IMR-90 (cell line): ENCODE measurements at regions not wholly inside any gene's neighbourhood (a gene's known extent, or its start where the extent isn't known, plus 50 kb on each side); places are given as distances from the start of the nearest gene placed in this dataset.

Experiments
- ATAC-seq: fragments of 200-7000 bp; cut with Tn5 transposase; 2 replicates; pipeline ENCODE4 v1.9.1; 2020; ENCODE audit warnings: low read depth, mild to moderate bottlenecking, moderate library complexity
- BruUV-seq: library from RNA; stranded (reverse); fragments of 400-500 nt; replicated peaks from 2 replicates; lab custom pipeline; 2021; lab: Mats Ljungman, UMichigan
- CTCF ChIA-PET: fragments of 300-600 bp; formaldehyde crosslinking; extraction: SDS; loops from one replicate; lab custom pipeline; 2021; ENCODE audit warnings: antibody characterized with exemption; lab: Yijun Ruan, JAX
- POLR2A ChIA-PET: fragments of 300-600 bp; sonication (Branson Sonifier 250); formaldehyde crosslinking; loops from one replicate; lab custom pipeline; 2022; ENCODE audit warnings: antibody characterized with exemption; ENCODE audit not compliant: unreplicated experiment; lab: Charles Lee
- DNase-seq: peaks from one replicate; pipeline ENCODE4 v3.0.0; 2013
- H2AFZ ChIP-seq: replicated peaks from 2 replicates; pipeline ENCODE3; 2013; ENCODE audit warnings: low read length, mild to moderate bottlenecking; ENCODE audit not compliant: poor library complexity
- H2AK5ac ChIP-seq: 2 replicates; pipeline ENCODE4 v1.6.1; 2013; ENCODE audit warnings: low read depth, low read length, inconsistent platforms
- H2AK9ac ChIP-seq: replicated peaks from 2 replicates; pipeline ENCODE3; 2013; ENCODE audit warnings: mild to moderate bottlenecking, low read depth, low read length, moderate library complexity; ENCODE audit not compliant: poor library complexity
- H2BK120ac ChIP-seq: 2 replicates; pipeline ENCODE4 v1.6.1; 2013; ENCODE audit warnings: low read depth, low read length, inconsistent platforms
- H2BK15ac ChIP-seq: 3 replicates; pipeline ENCODE4 v1.6.1; 2013; ENCODE audit warnings: low read depth, low read length, inconsistent platforms
- H2BK20ac ChIP-seq: 2 replicates; pipeline ENCODE4 v1.6.1; 2013; ENCODE audit warnings: low read depth, mild to moderate bottlenecking, inconsistent platforms, low read length, moderate library complexity
- H2BK5ac ChIP-seq: 2 replicates; pipeline ENCODE4 v1.6.1; 2013; ENCODE audit warnings: mild to moderate bottlenecking, low read depth, low read length, inconsistent platforms; ENCODE audit not compliant: poor library complexity, severe bottlenecking
- H3K14ac ChIP-seq: replicated peaks from 2 replicates; pipeline ENCODE4 v1.6.1; 2013; ENCODE audit warnings: low read depth, low read length, inconsistent platforms
- H3K18ac ChIP-seq: 2 replicates; pipeline ENCODE4 v1.6.1; 2013; ENCODE audit warnings: low read depth, low read length, control low read depth
- H3K23ac ChIP-seq: 2 replicates; pipeline ENCODE4 v1.6.1; 2013; ENCODE audit warnings: low read depth, low read length, inconsistent platforms
- H3K27ac ChIP-seq: 2 replicates; pipeline ENCODE4 v1.5.1; 2013; ENCODE audit warnings: mild to moderate bottlenecking, control low read depth, low read length; ENCODE audit not compliant: insufficient read depth
- H3K27me3 ChIP-seq: 2 replicates; pipeline ENCODE4 v1.6.1; 2013; ENCODE audit warnings: low read length; ENCODE audit not compliant: control insufficient read depth, insufficient read depth
- H3K36me3 ChIP-seq: 2 replicates; pipeline ENCODE4 v1.6.1; 2013; ENCODE audit warnings: low read length, mixed read lengths; ENCODE audit not compliant: control insufficient read depth, insufficient read depth
- H3K4ac ChIP-seq: 2 replicates; pipeline ENCODE4 v1.6.1; 2013; ENCODE audit warnings: low read depth, low read length, inconsistent platforms
- H3K4me1 ChIP-seq: 2 replicates; pipeline ENCODE4 v1.6.1; 2013; ENCODE audit warnings: low read length, mixed read lengths; ENCODE audit not compliant: control insufficient read depth, insufficient read depth
- H3K4me2 ChIP-seq: 2 replicates; pipeline ENCODE4 v1.6.1; 2013; ENCODE audit warnings: low read depth, mild to moderate bottlenecking, control low read depth, low read length, moderate library complexity
- H3K4me3 ChIP-seq: 2 replicates; pipeline ENCODE4 v1.5.1; 2013; ENCODE audit warnings: low read depth, mild to moderate bottlenecking, control low read depth, low read length, moderate library complexity; ENCODE audit not compliant: insufficient read depth
- H3K56ac ChIP-seq: 2 replicates; pipeline ENCODE4 v1.6.1; 2013; ENCODE audit warnings: low read length, inconsistent platforms; ENCODE audit not compliant: insufficient read depth; ENCODE audit errors: extremely low read depth
- H3K79me1 ChIP-seq, 2 experiments: 2 replicates each; pipeline ENCODE4 v1.6.1; 2013; ENCODE audit warnings: low read length in 2 of 2, inconsistent platforms in 1 of 2, low read depth in 1 of 2
- H3K9ac ChIP-seq: 2 replicates; pipeline ENCODE4 v1.6.1; 2013; ENCODE audit warnings: low read depth, low read length, control low read depth
- H3K9me1 ChIP-seq: 2 replicates; pipeline ENCODE4 v1.6.1; 2013; ENCODE audit warnings: low read length, inconsistent platforms; ENCODE audit not compliant: insufficient read depth
- H3K9me3 ChIP-seq: 2 replicates; pipeline ENCODE4 v1.6.1; 2013; ENCODE audit warnings: low read length; ENCODE audit not compliant: control insufficient read depth, insufficient read depth
- H4K20me1 ChIP-seq: 2 replicates; pipeline ENCODE4 v1.6.1; 2013; ENCODE audit warnings: low read length, inconsistent platforms; ENCODE audit not compliant: insufficient read depth
- H4K5ac ChIP-seq: 2 replicates; pipeline ENCODE4 v1.6.1; 2013; ENCODE audit warnings: mild to moderate bottlenecking, low read depth, low read length, control low read depth
- H4K8ac ChIP-seq, 2 experiments: 2 replicates each; pipeline ENCODE4 v1.6.1; 2013; ENCODE audit warnings: low read depth in 2 of 2, low read length in 2 of 2, control low read depth in 1 of 2, inconsistent platforms in 1 of 2
- H4K91ac ChIP-seq: 2 replicates; pipeline ENCODE4 v1.6.1; 2013; ENCODE audit warnings: low read depth, low read length, inconsistent platforms; ENCODE audit not compliant: insufficient read depth
- BHLHE40 ChIP-seq: fragments of 150-350 bp; IDR thresholded peaks from 2 replicates; pipeline ENCODE4 v1.6.1; 2016; ENCODE audit warnings: mild to moderate bottlenecking, low read depth, low read length
- CEBPB ChIP-seq: IDR thresholded peaks from 2 replicates; pipeline ENCODE4 v1.6.1; 2012; ENCODE audit warnings: low read depth, low read length, improper control_type of control experiment
- CHD1 ChIP-seq: IDR thresholded peaks from 2 replicates; pipeline ENCODE4 v1.6.1; 2012; ENCODE audit warnings: low read depth, low read length, improper control_type of control experiment
- FOS ChIP-seq: fragments of 150-350 bp; IDR thresholded peaks from 2 replicates; pipeline ENCODE4 v1.6.1; 2016; ENCODE audit warnings: low read depth, low read length
- MAFK ChIP-seq: IDR thresholded peaks from 2 replicates; pipeline ENCODE4 v1.6.1; 2012; ENCODE audit warnings: low read depth, low read length, improper control_type of control experiment
- MAZ ChIP-seq: IDR thresholded peaks from 2 replicates; pipeline ENCODE4 v1.6.1; 2012; ENCODE audit warnings: low read depth, mild to moderate bottlenecking, low read length, improper control_type of control experiment, moderate library complexity, borderline replicate concordance
- MXI1 ChIP-seq: IDR thresholded peaks from 2 replicates; pipeline ENCODE4 v1.6.1; 2012; ENCODE audit warnings: low read depth, mild to moderate bottlenecking, low read length, moderate library complexity, borderline replicate concordance
- POLR2A ChIP-seq: IDR thresholded peaks from 2 replicates; pipeline ENCODE4 v1.6.1; 2012; ENCODE audit warnings: mild to moderate bottlenecking, low read depth, low read length
- RCOR1 ChIP-seq: IDR thresholded peaks from 2 replicates; pipeline ENCODE4 v1.6.1; 2012; ENCODE audit warnings: mild to moderate bottlenecking, low read length, improper control_type of control experiment; ENCODE audit not compliant: insufficient replicate concordance
- RFX5 ChIP-seq: IDR thresholded peaks from 2 replicates; pipeline ENCODE4 v1.8.0; 2012; ENCODE audit warnings: low read depth, mild to moderate bottlenecking, low read length, moderate library complexity
- WGBS, 2 experiments: methylation state at CpG; one replicate each; pipeline versions ENCODE4 v1.1.5 to v1.1.7; 2013; ENCODE audit warnings: missing lambda C conversion rate in 2 of 2; ENCODE audit not compliant: insufficient read length in 1 of 2; ENCODE audit errors: extremely low coverage in 2 of 2; 5-methylcytosine and 5-hydroxymethylcytosine counted together
- dilution Hi-C: fragments of 300-500 bp; cut with HindIII; formaldehyde crosslinking; loops from one replicate; pipeline ENCODE4 v1.14.3; 2018; ENCODE audit warnings: low sequenced_read_pairs; ENCODE audit not compliant: unreplicated experiment
- in situ Hi-C: fragments of 300-500 bp; cut with MboI; formaldehyde crosslinking; loops from 3 replicates; pipeline ENCODE4 v1.14.3; 2019; ENCODE audit warnings: low sequenced_read_pairs, inconsistent platforms, mixed read lengths
- intact Hi-C: fragments of 100-400 bp; cut with micrococcal nuclease; formaldehyde crosslinking; loops from 2 replicates; pipeline ENCODE4 v1.10.0; 2022
- TF ChIP-seq, protein P1 (sequence below): fragments of 150-350 bp; IDR thresholded peaks from 2 replicates; pipeline ENCODE4 v1.6.1; 2016; ENCODE audit warnings: low read depth, mild to moderate bottlenecking, low read length, moderate library complexity, borderline replicate concordance

DNA sequence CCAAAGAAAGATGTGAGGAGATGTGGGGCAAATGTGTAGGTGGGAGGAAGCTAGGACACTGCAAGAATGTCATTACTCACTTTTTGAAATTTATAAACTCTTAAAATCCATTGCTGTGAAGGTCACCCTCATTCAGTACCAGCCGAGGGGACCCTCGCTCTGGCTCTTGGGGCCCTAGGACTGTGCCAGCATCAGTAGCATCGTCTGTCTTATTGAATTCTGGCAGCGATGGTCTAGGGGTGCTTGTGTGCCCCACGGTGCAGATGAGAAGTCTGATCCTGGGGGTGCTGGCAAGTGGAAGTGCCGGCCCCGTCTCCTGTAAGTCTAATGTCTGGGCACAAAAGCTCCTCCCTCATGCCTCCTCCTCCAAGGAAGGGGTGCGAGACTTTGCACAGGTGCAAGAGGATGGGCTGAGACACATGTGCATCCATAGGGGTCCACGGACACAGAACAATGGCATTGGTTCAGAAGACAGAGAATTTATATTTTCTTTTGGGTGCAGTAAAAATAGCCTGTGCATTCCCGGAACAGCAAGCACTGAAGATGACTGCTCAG lies 266.7 kb upstream of the HDAC4 start:
- H3K27ac ChIP-seq, result no peak overlapping the region
- H4K8ac ChIP-seq, result no peak overlapping the region
- dilution Hi-C loops, result no loop called here
- in situ Hi-C loops, result no loop called here
- ATAC-seq (no peak), DNase-seq (no peak)
- H3K27me3 ChIP-seq, result no peaks in the 10 kb centered on the region; the same call in 1 of the 2 replicates
- no peak overlapping the region for H4K91ac ChIP-seq
- no peak overlapping the region for H2AK5ac ChIP-seq
- H3K56ac ChIP-seq, result no peak overlapping the region
- H3K14ac ChIP-seq, result no peak overlapping the region
- H3K4me1 ChIP-seq, result no peaks in the 10 kb centered on the region
- H3K18ac ChIP-seq, result no peak overlapping the region
- H3K4ac ChIP-seq, result no peak overlapping the region
- H3K36me3 ChIP-seq, result no peaks in the 10 kb centered on the region
- no peak overlapping the region for H2AK9ac ChIP-seq
- no peak overlapping the region for H4K5ac ChIP-seq
- no peak overlapping the region for H2BK15ac ChIP-seq
- H3K4me3 ChIP-seq, result no peak overlapping the region
- CTCF ChIA-PET, result no interaction called here
- POLR2A ChIA-PET, result no interaction called here
- TF ChIP-seq RFX5, result no peak
- TF ChIP-seq FOS, result no peak
- no peak for TF ChIP-seq CEBPB
- no peak for TF ChIP-seq POLR2A
- TF ChIP-seq BHLHE40, result no peak
- TF ChIP-seq, protein P1, sequence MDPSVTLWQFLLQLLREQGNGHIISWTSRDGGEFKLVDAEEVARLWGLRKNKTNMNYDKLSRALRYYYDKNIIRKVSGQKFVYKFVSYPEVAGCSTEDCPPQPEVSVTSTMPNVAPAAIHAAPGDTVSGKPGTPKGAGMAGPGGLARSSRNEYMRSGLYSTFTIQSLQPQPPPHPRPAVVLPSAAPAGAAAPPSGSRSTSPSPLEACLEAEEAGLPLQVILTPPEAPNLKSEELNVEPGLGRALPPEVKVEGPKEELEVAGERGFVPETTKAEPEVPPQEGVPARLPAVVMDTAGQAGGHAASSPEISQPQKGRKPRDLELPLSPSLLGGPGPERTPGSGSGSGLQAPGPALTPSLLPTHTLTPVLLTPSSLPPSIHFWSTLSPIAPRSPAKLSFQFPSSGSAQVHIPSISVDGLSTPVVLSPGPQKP, result no peak
- TF ChIP-seq MXI1, result no peak
- no peak for TF ChIP-seq MAFK
- TF ChIP-seq MAZ, result no peak
- no peak for TF ChIP-seq CHD1
- no peak for TF ChIP-seq RCOR1
- H3K9me3 ChIP-seq, result peaks cover 6% of the 10 kb centered on the region
- intact Hi-C loops, result no loop called here
- WGBS, 2 experiments, result 50% methylated on average over 2 of the region's 10 CpGs; no CpG with 5 or more reads in 1 of the 2 experiments
- BruUV-seq, result no TSS peak
- H4K20me1 ChIP-seq, result no peaks in the 10 kb centered on the region
- no peak overlapping the region for H2AFZ ChIP-seq
- H2BK5ac ChIP-seq, result no peak overlapping the region
- H3K79me1 ChIP-seq, result no peaks in the 10 kb centered on the region
- no peak overlapping the region for H3K9ac ChIP-seq
- H2BK120ac ChIP-seq, result no peak overlapping the region
- H3K4me2 ChIP-seq, result no peak overlapping the region
- H3K23ac ChIP-seq, result no peak overlapping the region
- no peak overlapping the region for H2BK20ac ChIP-seq
- no peaks in the 10 kb centered on the region for H3K9me1 ChIP-seq
